ENCODE measurements at regions not wholly inside any gene's neighbourhood (a gene's known extent, or its start where the extent isn't known, plus 50 kb on each side); places are given as distances from the start of the nearest gene placed in this dataset.

- ATAC-seq (no peak), DNase-seq (no peak)
- Histone ChIP-seq H3K27me3 (no peaks in the 10 kb centered on the region), H3K36me3 (no peaks in the 10 kb centered on the region), H3K4me1 (peaks cover 0 to 50% (median 25%) of the 10 kb centered on the region in 9 donors), H3K9me3 (no peaks in the 10 kb centered on the region), H3K4me3 (no peak overlapping the region), H3K27ac (no peak overlapping the region)
- 96 to 100% methylated on average over 1 of the region's 1 CpG for WGBS, 2 donors
- intact Hi-C loops (cut with DNase I) = no loop called here
- no peak for TF ChIP-seq CTCF (IDR thresholded peaks at IDR 0.05)
These were observed 165.8 kb downstream of the KCTD12 start for GRCh38 chr13:76720416-76720815.

- H3K4me3 ChIP-seq = no peak overlapping the region
- no peak overlapping the region for H3K27ac ChIP-seq
- TF ChIP-seq CTCF (IDR thresholded peaks at IDR 0.05) = no peak
- peaks cover 0 to 45% (median 21%) of the 10 kb centered on the region in 9 donors for H3K4me1 ChIP-seq
- intact Hi-C loops (cut with DNase I) = loop anchor here in 1 of 10 donors (5.0 kb wide), 1 partner anchor 92 kb away; no protein-coding TSS in a partner anchor
- no peaks in the 10 kb centered on the region for H3K27me3 ChIP-seq
- no peaks in the 10 kb centered on the region for H3K9me3 ChIP-seq
- WGBS, 2 donors = 94 to 97% methylated on average over 2 of the region's 2 CpGs
- ATAC-seq (no peak), DNase-seq (no peak)
- no peaks in the 10 kb centered on the region for H3K36me3 ChIP-seq
These were observed 166.2 kb downstream of the KCTD12 start for GRCh38 chr13:76719955-76720354.

GRCh38 chr13:76717092-76717491 lies 169.1 kb downstream of the KCTD12 start:
- WGBS, 2 donors = 39 to 62% methylated on average over 1 of the region's 1 CpG
- intact Hi-C loops (cut with DNase I) = loop anchor here in 1 of 10 donors (5.0 kb wide), 1 partner anchor 95 kb away; no protein-coding TSS in a partner anchor
- Histone ChIP-seq H3K9me3 (no peaks in the 10 kb centered on the region), H3K27ac (no peak overlapping the region), H3K27me3 (no peaks in the 10 kb centered on the region), H3K4me1 (peaks cover 0 to 24% (median 1%) of the 10 kb centered on the region in 9 donors), H3K4me3 (no peak overlapping the region), H3K36me3 (no peaks in the 10 kb centered on the region)
- ATAC-seq (no peak), DNase-seq (no peak)
- no peak for TF ChIP-seq CTCF (IDR thresholded peaks at IDR 0.05)

- ATAC-seq = no peak
- DNase-seq = no peak
- WGBS, 2 donors = 64 to 65% methylated on average over 5 of the region's 5 CpGs
- Histone ChIP-seq H3K27ac (peak overlapping the region in 4 of 10 donors; percentile 1 to 37 (median 20)), H3K27me3 (no peaks in the 10 kb centered on the region), H3K4me3 (no peak overlapping the region), H3K4me1 (peaks cover 0 to 26% (median 14%) of the 10 kb centered on the region in 9 donors), H3K9me3 (no peaks in the 10 kb centered on the region), H3K36me3 (no peaks in the 10 kb centered on the region)
- intact Hi-C loops (cut with DNase I) = loop anchor here in 1 of 10 donors (5.0 kb wide), 1 partner anchor 97 kb away; no protein-coding TSS in a partner anchor
- TF ChIP-seq CTCF (IDR thresholded peaks at IDR 0.05) = no peak
These were observed 170.6 kb downstream of the KCTD12 start for GRCh38 chr13:76715621-76716020.
